ENCODE measurements at regions not wholly inside any gene's neighbourhood (a gene's known extent, or its start where the extent isn't known, plus 50 kb on each side); places are given as distances from the start of the nearest gene placed in this dataset.

GRCh38 chr1:157189986-157190982 lies 52.1 kb upstream of the ETV3 start:
- no peak for DNase-seq (ENCODE audit: low read depth)

GRCh38 chr1:157189096-157189495 lies 50.9 kb upstream of the ETV3 start:
- no peak for DNase-seq (ENCODE audit: low read depth)

Data from M059J (cell line).